HG03108 (cell line): ENCODE measurements at regions not wholly inside any gene's neighbourhood (a gene's known extent, or its start where the extent isn't known, plus 50 kb on each side); places are given as distances from the start of the nearest gene placed in this dataset.

Source experiments
- ATAC-seq: cut with Tn5 transposase; IDR thresholded peaks from one replicate; pipeline ENCODE4 v1.9.1; 2021; ENCODE audit warnings: moderate library complexity; ENCODE audit not compliant: unreplicated experiment

DNA sequence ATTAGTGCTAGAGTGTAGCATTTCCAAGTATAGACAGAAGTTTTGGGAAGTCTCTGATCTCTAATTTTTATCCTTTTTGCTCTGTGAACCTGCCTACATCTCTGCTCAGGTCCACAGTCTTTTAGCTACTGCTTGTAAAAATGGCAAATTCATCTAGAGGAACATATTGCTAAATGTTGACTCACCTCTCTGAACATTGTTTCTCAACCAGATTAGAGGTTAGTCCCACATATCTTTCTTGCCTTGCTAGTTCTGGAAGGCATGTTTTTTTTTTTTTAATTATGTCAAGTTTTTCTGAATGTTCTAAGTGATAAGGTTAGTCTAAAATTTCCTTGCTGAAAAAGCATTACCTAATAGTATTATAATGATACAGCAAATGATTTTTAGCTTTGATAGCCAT, 2889.6 kb upstream of the PCDH20 start:
- ATAC-seq = no peak

DNA sequence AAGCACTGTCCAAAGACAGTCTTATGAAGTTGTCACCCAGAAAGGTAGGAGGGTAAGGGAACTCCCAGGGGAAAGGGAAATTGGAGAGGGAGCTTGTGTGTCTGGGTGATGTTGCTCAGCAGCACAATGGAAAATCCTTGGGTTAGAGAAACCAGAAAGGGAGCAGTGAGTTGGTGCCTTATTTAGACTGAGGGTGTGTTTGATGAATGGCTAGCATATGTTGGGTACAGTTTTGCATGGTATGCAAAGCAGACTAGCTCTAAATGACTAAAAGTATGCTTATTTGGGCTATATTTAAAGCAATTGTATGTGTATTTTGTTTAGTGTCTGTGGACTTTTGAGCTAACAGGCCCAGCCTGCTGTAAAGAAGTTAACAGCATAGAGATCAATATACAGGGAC, 2884.6 kb upstream of the PCDH20 start:
- ATAC-seq = no peak

DNA sequence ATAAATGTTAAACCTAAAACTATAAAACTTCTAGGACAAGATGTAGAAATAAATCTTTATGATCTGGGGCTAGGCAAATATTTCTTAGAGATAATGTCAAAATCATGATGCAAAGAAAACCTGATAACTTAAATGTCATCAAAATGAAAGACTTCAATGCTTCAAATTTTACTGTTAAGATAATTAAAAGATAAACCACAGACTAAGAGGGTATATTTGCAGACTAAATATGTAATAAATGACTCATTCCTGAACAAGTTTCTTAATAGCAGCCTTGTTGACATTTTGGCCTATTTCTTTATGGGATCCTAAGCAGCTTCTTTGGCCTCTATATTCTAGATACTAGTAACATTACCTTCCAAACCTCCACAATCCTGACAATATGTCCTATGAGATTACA, 2878.3 kb upstream of the PCDH20 start:
- ATAC-seq = no peak

DNA sequence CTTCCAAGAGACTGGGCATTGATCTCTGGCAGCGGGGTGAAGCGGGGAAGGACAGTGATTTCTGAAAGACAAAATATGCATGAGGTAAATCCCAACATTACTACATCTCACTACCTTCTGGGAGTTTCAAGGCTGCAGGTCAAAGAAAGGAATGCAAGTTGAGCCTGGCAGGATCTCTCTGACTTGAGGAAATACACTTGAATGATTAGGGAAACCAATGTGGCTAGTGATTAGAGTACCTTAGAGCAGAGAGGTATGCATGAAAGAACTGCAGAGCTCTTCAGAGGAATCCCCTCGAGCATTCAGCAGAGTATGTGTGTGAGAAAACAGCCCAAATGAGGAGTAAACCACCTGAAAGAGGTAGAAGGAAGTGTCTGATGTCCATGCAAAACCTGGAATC, 2874.1 kb upstream of the PCDH20 start:
- no peak for ATAC-seq

DNA sequence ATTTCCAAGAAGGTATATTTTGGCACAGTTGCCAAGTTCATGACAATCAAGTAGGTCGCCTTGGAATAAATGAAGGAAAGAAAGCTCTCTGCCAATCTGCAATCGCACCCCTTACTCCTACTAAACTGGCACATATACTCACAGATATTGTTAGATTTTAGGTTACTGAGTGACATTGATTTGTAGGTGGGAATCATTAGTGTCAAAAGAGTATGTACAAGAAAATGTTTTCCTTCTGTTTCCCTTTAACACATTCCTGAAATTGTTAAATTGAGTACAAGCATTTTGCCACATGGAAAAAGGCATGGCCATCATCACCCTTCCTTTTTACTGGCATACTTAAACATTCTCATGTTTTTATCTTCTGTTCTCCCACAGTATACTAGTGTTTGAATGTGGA, 2868.3 kb upstream of the PCDH20 start:
- ATAC-seq = no peak

DNA sequence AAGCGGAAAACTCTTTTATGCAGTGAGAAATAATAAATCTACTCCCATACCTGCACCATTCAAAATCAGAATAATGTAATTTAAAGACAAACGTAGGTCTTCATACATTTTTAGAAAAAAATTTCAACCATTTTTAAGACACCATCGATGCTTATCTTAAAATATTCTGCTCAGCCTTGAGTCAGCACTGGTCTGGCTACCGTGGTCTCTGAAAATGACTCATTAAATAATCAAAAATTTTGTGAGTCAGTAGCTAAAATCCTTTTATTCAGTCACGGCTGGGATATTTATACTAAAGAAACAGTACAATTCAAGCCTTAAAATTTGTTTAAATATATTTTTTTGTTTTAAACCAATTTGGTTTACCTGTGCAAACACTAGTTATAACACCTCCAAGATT, 2862.8 kb upstream of the PCDH20 start:
- ATAC-seq = no peak

DNA sequence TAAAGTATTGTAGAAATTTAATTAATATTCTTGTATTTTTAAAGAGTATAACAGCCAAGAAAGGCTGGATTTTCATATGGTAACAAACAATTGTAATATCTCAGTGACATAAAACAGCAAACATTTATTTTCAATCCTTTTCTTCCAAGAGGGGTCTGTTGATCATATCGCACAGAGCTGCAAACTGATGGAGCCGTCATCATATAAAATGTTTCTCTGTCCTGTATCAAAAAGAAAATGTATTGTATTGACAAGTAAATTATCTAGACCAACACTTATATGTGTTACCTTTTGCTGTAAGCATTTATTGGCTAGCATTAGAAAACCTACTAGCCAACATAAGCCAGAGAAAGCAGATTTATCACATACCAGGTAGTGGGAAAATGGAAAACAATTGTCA, 2861.4 kb upstream of the PCDH20 start:
- no peak for ATAC-seq

DNA sequence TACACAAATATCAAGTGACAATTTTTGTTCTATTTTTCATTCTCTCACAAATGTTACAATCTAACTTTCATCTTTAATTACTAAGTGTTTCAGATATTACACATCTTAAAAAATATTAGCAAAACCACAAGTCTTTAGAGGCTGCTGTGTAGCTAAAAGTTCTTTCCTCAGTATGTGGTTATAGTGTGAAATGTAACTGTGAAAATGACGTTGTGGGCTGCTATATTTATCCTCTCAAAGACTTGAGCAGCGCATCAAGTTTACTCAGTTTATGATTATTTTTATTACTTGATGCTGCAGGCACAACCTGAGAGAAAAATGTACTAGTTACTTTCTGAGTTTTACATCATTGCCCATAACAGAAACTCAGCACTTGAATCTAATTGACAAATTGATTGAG, 2860.6 kb upstream of the PCDH20 start:
- ATAC-seq = no peak

DNA sequence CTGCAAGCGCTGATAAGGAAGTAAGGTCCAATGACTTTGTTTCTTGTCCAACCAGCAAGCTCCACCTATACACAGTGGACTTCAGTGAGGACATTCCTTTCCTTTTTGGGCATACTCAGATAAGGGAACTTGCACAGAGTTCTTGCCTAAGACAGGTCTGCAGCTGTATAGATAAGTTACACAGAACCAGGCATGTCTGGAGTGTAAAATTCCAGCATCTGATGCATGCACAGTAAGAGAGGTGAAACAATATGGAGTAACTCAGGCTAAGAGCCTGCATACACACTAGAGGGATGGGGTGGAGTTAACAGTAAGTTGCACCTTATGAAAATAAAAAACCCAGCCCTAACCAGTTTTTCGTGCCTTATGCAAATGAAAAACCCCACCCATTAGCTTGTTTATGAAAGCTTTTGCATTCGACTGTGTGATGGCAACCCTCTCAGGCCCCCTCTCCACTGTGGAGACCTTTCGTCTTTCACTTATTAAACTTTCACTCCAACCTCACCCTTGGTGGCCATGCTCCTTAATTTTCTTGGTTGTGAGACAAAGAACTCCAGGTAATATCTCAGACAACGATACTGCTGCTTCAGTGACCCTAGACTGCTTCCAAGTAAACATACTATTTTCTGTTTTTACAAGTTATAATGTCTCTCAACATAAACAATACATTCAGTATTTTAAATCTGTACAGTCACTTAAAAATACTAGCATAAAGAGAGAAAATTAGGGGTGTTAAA, 2859.0 kb upstream of the PCDH20 start:
- ATAC-seq = no peak

DNA sequence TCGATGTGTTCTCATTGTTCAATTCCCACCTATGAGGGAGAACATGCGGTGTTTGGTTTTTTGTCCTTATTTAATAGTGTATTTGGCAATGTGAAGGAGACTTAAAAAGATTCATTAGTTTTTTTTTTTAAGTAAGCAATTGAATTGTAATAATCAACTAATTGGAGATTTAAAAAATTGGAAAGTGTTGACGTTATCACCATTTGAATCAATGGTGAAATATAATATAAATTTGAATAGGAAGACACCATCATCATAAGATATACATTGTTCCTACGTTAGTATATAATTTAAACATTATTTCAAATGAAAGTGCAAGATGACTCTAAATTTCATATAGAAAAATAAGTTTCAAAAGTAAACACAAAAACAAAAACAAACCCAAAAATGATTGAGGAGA, 2858.1 kb upstream of the PCDH20 start:
- no peak for ATAC-seq

DNA sequence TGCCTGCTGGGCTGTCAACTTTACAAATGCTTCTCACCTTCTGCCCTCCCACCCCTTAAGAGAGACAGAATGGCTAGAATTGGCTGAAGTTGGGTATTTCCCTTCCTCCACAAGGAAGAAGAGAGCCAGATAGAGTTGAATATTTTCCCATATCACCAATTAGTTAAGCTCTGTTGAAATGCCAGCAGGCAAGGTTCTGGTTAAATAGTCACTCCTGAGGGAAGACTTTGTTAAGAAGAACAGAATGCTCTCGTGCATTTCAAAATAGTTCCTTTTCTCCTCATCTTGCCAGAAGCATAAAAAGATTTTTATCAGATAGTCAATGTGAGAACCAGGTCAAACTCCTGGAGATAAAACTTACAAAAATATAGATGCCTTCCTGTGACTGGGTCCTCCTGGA, 2857.0 kb upstream of the PCDH20 start:
- no peak for ATAC-seq

DNA sequence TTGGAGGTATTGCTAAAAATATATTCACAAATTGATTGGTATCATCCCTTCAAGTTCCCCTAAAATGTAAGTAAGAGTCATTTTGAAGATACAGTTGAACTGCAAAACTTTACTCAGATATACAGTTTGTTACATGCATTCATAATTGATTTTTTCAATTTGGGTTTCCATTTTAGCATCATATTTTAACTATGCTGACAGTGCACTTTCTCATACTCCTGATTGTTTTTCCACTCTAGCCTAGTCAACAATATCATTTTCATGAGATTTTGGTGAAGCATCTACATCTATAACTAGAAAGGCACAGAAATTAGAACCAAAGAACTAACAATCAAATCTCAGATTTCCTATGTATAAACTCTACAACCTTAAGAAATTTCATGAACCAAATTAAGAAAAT, 2850.4 kb upstream of the PCDH20 start:
- ATAC-seq = no peak

DNA sequence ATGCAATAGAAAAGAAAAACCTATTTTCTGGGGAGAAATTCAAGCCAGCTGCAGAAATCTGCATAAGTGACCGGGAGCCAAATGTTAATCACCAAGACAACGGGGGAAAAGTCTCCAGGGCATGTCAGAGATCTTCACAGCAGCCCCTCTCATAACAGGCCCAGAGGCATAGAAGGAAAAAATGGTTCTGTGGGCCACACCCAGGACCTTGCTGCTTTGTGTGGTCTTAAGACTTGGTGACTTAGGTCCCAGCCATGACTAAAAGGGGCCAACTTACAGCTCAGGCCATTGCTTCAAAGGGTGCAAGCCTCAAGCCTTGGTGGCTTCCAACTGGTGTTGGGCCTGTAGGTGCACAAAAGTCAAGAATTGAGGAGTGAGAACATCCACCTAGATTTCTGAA, 2847.6 kb upstream of the PCDH20 start:
- ATAC-seq = no peak

DNA sequence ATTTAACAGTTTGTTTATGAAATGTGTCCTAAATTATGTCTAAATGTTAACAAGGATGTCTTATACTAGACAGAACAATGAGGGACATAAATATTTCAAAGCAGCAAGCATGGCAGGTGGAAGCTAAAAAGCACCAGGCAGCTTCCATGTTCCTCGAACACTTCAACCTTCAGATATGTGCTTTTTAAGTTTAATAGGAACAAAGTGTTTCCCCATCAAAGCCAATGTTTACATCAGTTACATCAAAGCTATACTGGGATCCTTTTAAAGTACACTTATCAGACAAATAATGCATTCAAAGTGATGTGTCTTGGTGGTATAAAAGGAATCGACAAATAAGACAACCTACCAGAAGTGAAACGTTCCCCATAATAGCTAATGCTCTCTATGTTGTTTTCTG, 2841.1 kb upstream of the PCDH20 start:
- ATAC-seq = no peak

DNA sequence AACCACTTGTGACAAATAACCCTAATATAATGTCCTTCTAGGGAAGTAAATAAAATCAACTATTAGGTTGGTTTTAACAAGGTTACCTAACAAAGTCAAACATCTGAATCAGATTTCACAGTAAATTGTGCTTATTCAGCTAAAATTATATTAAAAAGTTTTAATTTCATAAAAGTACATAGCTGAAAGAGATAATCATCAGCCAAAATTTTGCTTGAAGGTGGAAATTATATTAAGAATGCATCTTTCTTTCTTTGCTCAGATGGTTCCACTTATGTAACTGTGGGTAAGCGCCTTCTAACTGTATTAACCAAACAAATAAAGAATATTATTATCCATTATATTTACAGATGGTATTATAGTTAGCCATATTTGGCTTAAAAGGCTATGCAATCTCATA, 2840.3 kb upstream of the PCDH20 start:
- ATAC-seq = no peak

DNA sequence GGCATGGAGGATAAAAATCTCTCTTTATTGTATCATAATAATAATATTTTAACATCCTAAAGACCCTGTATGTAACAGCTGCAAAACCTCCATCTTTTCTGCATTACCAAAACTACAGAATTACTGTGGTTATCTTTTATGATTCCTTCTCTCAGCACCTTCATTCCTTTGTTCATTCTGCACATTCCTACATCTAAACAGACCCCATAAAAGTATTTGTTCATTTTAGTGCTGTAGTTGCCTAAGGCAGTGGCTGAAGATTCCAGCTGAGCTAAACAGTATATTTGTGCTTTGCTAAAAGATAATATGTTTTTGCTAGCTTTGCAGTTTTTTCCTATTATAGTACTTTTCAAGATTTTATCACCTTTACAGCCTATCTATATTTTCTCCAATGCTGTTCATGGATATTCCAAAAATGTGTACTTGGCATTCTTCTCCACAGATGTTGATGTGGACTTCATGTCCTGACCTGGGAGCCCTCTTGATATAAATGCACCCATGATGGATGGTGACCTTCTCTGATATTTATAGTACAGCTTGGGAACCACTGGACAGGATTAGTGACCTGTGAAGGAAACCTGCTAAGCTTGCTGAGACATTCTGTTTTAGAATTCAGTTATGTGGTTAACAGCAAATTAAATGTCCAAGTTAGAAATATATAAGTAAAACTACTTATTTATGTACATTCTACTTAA, 2832.9 kb upstream of the PCDH20 start:
- no peak for ATAC-seq

DNA sequence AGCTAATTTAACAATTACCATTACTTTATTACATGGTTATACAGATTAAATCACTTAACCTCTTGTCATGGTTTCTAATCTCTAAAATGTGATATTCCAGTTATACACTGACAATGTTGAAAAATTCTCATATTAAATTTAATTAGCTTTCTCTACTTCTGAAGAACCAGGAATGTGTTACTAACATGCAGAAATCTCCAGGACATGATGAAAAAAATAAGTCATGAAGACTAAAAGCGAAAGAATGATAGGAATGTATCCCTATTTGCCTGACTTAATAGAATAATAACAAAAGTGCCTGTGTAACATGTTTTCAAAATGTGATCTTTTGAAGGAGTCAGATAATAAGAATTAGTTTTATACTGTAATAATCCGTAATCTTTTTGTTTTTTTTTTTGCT, 2823.7 kb upstream of the PCDH20 start:
- ATAC-seq = no peak

DNA sequence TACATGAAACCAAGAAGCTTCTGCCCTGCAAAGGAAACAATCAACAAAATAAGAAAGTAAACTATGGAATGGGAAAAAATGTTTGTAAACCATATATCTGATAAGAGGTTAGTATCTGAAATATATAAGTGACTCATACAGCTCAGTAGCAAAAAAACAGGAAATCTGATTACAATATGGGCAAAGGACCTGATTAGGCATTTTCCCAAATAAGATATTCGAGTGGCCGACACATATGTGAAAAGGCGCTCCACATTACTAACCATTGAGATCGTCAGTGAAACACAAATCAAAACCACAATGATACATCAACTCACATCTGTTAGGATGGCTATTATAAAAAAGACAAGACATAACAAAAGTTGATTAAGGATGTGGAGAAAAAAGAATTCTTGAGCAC, 2818.6 kb upstream of the PCDH20 start:
- no peak for ATAC-seq

DNA sequence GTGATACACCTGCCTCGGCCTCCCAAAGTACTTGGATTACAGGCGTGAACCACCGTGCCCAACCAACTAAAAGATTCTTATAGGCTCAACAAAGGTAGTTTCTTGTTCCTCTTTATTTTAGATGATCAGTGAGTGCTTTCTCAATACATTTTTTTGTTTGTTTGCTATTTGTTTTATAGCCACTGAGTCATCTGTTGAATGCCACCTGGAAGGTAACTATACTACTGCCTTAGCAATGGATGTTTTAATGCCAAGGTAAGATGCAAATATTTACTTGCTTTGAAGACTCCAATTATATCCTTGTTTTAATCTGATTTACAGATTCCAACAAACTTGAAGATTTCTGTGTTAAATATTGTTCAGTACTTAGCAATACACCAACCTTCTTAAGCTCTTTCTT, 2807.4 kb upstream of the PCDH20 start:
- no peak for ATAC-seq

DNA sequence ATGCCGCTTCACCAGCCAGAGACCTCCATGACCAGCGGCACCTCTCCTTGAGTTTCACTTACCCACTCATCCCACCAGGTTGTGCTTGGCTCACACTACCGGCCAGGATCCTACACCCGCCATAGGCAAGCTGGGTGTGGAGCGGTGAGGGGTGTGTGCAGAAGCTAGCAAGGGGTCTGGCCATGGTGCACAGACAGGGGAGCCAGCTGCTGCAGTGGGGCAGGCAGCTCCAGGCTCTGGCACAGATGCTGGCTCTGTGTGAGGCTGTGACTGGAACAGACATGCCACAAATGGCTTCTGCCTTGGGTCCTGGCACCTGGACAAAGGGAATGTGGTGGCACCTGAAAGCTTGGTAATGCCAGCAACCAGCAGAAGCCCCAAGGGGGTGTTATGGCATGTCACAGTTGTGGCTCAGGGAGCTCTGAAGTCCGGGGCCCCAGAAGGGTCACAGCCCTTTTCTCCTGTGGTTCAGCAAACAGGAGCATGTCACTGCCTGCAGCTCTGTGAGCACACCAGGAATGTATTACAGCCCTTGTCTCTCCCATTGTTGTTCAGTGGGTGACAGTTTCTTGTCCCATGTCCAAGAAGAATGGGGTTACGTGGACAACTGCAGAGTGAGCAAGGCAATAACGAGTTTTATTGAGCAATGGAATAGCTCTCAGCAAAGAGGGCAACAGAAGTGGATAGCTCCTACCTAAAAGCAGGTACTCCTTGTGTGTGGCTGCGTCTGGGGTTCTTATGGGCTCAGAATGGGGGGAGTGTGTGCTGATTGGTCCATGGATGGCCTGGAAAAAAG, 2791.0 kb upstream of the PCDH20 start:
- no peak for ATAC-seq

DNA sequence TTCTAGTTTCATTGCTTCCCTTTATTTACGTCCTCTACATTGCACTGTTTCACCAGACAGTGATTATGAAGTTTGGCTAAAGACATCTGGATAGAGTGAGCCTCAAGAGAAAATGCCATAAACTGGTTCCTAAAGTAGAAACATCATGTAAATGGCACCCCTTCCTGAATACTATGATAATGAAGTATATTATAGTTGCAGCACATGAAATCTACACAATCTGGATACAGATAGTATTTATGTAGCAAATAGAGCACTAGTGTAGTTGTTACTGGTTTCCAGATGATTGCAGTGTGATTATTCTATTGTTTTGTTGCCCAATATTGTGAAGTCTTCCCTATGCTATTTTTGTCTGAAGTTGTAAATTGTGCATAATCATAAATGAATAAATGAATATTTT, 2786.9 kb upstream of the PCDH20 start:
- no peak for ATAC-seq

DNA sequence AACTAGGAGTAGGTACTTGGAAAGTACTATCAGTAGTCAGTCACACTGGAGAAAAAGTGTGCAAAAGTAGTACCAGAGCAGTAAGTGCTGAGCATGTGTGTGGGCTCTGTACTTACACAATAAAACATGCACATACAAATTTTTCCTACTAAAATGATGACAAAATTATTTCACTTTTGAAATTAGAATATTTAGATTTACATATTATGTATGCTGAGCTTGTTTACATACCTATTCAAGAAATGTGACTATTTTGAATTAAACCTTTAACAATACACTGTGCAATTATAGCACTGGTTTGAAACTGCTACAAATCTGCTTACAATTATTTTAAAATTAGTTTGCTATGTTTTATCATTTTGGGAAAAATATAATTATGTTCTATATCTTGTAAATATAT, 2781.6 kb upstream of the PCDH20 start:
- ATAC-seq = no peak
